ENCODE measurements at regions not wholly inside any gene's neighbourhood (a gene's known extent, or its start where the extent isn't known, plus 50 kb on each side); places are given as distances from the start of the nearest gene placed in this dataset.

DNA sequence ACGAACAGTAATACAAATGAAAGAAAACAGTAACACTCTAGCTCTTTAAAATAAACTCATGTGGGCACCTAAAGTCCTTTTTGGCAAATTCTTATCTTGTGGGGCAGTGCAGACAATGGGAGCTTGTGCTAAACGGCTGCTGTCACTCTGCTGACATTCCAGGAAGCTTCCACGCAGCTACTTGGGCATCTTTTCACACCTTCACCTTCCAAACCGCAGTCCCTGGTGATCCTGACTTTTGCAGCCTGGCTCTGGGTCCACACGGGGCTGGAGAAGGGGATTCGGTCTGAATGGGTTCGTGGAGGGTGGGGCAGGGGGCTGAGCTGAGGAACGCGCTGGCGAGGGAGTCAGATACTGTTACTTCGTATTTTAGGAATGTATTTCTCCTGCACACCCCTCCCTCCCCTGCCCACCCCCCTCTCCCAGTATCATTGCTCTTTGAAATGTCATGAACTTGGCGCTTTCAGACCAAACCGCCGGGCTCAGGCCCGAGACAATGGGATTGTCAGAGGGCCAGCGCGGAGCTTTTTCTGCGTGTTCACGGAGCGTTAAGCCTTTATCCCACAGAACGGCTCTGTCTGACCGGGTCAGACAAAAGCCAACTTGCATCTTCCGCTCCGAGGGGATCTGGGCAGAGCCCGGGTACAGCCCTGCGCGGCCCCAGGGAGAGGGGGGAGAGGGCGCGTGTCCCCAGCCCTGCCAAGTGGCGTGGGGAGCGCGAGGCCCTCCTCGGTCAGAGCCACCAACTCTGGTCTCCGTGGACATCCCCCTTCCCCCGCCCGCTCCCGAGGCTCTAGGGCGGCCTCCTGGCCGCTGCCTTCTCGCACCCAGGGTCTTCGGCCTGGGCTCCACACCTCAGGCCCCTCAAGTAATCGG is 76.7 kb upstream of the EN2 start:
- peak in 1 of 2 experiments; percentile 57 for DNase-seq (ENCODE audit: low read depth in 1 of 2, low spot score in 2 of 2)
- H2BK12ac ChIP-seq (ENCODE audit: low read depth, low read length): 0 out of 2 replicates have a peak overlapping the region, but pooled peaks have one; percentile 7
- H4K5ac ChIP-seq (ENCODE audit: insufficient read length, low read depth, low read length): no peak overlapping the region
- H3K14ac ChIP-seq (ENCODE audit: insufficient read length): no peak overlapping the region
- no peak overlapping the region for H3K27ac ChIP-seq (ENCODE audit: low read depth, low read length)
- no peak overlapping the region for H2BK5ac ChIP-seq (ENCODE audit: low read depth, low read length)
- POLR2A ChIA-PET (ENCODE audit: partially characterized antibody): no interaction called here
- H3K9me3 ChIP-seq (ENCODE audit: insufficient read depth in 2 of 2, low read depth in 1 of 2, low read length in 1 of 2): no peaks in the 10 kb centered on the region
- peak overlapping the region; percentile 65 to 68; a peak in 3 of 4 replicates for H3K4me2 ChIP-seq (ENCODE audit: insufficient read depth in 1 of 2, low read depth in 2 of 2, low read length in 2 of 2)
- H2BK20ac ChIP-seq (ENCODE audit: low read length): no peak overlapping the region
- peaks cover 3% of the 10 kb centered on the region for H3K23me2 ChIP-seq (ENCODE audit: low read depth, low read length)
- peaks cover 83 to 93% (median 90%) of the 10 kb centered on the region in 4 experiments for H3K27me3 ChIP-seq (replicated peaks in 1 of 4; ENCODE audit: control insufficient read depth in 3 of 4, extremely low read depth in 1 of 4, insufficient read depth in 3 of 4, low read length in 3 of 4)
- no peak overlapping the region for H3K4ac ChIP-seq (replicated peaks; ENCODE audit: insufficient read length, low read depth, low read length)
- H4K20me1 ChIP-seq (replicated peaks in 1 of 2; ENCODE audit: control insufficient read depth in 1 of 2, insufficient read depth in 2 of 2, low read length in 2 of 2): peaks cover 24 to 27% of the 10 kb centered on the region in 2 experiments
- no peak overlapping the region for H3K56ac ChIP-seq (replicated peaks; ENCODE audit: insufficient read length, low read depth, low read length)
- H3K9ac ChIP-seq (replicated peaks in 1 of 4; ENCODE audit: extremely low read depth in 1 of 4, low read depth in 3 of 4, low read length in 3 of 4): no peak overlapping the region
- H2AFZ ChIP-seq (ENCODE audit: low read length): no peak overlapping the region
- H3K79me2 ChIP-seq (ENCODE audit: control insufficient read depth in 1 of 2, insufficient read depth in 2 of 2, low read length in 2 of 2): no peaks in the 10 kb centered on the region
- H4K8ac ChIP-seq (ENCODE audit: extremely low read depth, insufficient read depth, low read length): no peak overlapping the region
- H3K36me3 ChIP-seq (ENCODE audit: control insufficient read depth in 2 of 4, insufficient read depth in 4 of 4, low read length in 3 of 4): no peaks in the 10 kb centered on the region; a peak in 1 of 8 replicates
- no peak overlapping the region; the same call in 1 of the 2 replicates for H2BK15ac ChIP-seq (ENCODE audit: low read length)
- H3K4me1 ChIP-seq (replicated peaks in 1 of 4; ENCODE audit: control insufficient read depth in 3 of 4, insufficient read depth in 4 of 4, low read length in 3 of 4): peaks cover 0 to 16% (median 9%) of the 10 kb centered on the region in 4 experiments; a peak in 5 of 7 replicates
- no peak overlapping the region for H3K18ac ChIP-seq (ENCODE audit: extremely low read depth, low read length)
- 10% methylated on average over 25 of the region's 42 CpGs; no CpG with 5 or more reads in 1 of the 2 experiments for WGBS, 2 experiments (ENCODE audit: extremely low coverage in 1 of 2, insufficient coverage in 1 of 2, insufficient read length in 1 of 2, insufficient replicate concordance in 2 of 2, low coverage in 1 of 2, low lambda C conversion rate in 2 of 2, missing lambda C conversion rate in 1 of 2)
- no peak overlapping the region for H4K91ac ChIP-seq (replicated peaks; ENCODE audit: insufficient read length, low read length)
- no peak for FAIRE-seq
- H2BK120ac ChIP-seq (replicated peaks; ENCODE audit: low read depth, low read length): no peak overlapping the region
- no peaks in the 10 kb centered on the region for H3K79me1 ChIP-seq (ENCODE audit: low read depth, low read length)
- peak overlapping the region in 3 of 4 experiments; percentile 26 to 45 (median 34); a peak in 4 of 8 replicates for H3K4me3 ChIP-seq (ENCODE audit: extremely low read depth in 1 of 4, insufficient read depth in 2 of 4, low read depth in 3 of 4, low read length in 4 of 4)
- no peak overlapping the region for H3K23ac ChIP-seq (ENCODE audit: insufficient read length)
- no peak overlapping the region for H2AK5ac ChIP-seq (ENCODE audit: low read depth, low read length)
- CTCF ChIA-PET (ENCODE audit: partially characterized antibody): interaction anchor here (0.6 to 6.3 kb wide), 23 partner anchors 10 to 877 kb away, joined by 3 to 81 read pairs (median 5); no protein-coding TSS in a partner anchor
- no peak for TF ChIP-seq RBBP5 (IDR thresholded peaks at IDR 0.05; ENCODE audit: borderline replicate concordance, low read depth, low read length)
- TF ChIP-seq CBX8 (IDR thresholded peaks at IDR 0.05; ENCODE audit: borderline replicate concordance, low read depth, low read length): 0 out of 2 replicates have a peak, but pooled peaks have one; percentile 3
- peak; percentile 88 for TF ChIP-seq SUZ12 (IDR thresholded peaks at IDR 0.05; ENCODE audit: low read length)
- TF ChIP-seq CHD2 (IDR thresholded peaks at IDR 0.05; ENCODE audit: low read length): no peak
- peak; percentile 69 for TF ChIP-seq EZH2 (IDR thresholded peaks at IDR 0.05; ENCODE audit: low read depth, low read length, severe bottlenecking)
